ENCODE measurements at regions not wholly inside any gene's neighbourhood (a gene's known extent, or its start where the extent isn't known, plus 50 kb on each side); places are given as distances from the start of the nearest gene placed in this dataset.

DNA sequence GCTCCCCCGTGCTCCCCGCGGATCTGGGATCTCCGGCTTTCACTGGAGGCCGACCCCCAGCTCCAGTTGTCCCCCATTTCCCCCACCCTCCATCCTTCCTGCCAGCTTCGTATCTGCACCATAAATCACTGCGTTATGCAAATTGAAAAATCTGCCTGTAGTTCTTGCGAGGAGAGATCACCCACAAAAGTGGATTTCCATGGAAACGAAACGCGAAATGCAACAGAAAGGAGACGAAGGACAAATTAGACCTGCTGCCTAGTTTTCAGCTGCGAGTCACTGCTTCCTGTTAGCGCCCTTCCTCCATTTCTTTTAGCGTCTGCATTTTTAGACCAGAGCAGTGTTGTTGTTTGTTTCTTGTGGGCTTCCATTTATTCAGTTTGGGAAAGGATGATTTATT, 127.1 kb upstream of the ATP10A start:
- no peak for TF ChIP-seq RAD21 (conservative IDR thresholded peaks at IDR 0.05)
- TF ChIP-seq, protein P1, sequence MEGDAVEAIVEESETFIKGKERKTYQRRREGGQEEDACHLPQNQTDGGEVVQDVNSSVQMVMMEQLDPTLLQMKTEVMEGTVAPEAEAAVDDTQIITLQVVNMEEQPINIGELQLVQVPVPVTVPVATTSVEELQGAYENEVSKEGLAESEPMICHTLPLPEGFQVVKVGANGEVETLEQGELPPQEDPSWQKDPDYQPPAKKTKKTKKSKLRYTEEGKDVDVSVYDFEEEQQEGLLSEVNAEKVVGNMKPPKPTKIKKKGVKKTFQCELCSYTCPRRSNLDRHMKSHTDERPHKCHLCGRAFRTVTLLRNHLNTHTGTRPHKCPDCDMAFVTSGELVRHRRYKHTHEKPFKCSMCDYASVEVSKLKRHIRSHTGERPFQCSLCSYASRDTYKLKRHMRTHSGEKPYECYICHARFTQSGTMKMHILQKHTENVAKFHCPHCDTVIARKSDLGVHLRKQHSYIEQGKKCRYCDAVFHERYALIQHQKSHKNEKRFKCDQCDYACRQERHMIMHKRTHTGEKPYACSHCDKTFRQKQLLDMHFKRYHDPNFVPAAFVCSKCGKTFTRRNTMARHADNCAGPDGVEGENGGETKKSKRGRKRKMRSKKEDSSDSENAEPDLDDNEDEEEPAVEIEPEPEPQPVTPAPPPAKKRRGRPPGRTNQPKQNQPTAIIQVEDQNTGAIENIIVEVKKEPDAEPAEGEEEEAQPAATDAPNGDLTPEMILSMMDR (IDR thresholded peaks at IDR 0.05; ENCODE audit: poor library complexity, severe bottlenecking) = no peak
- TF ChIP-seq EP300 (conservative IDR thresholded peaks at IDR 0.05; ENCODE audit: poor library complexity, severe bottlenecking) = peak; percentile 42

Measured in neural cell (in vitro differentiated cells).